ENCODE measurements at regions not wholly inside any gene's neighbourhood (a gene's known extent, or its start where the extent isn't known, plus 50 kb on each side); places are given as distances from the start of the nearest gene placed in this dataset.
"Not testable (repeated sequence)": the region's sequence is repeated elsewhere in the genome, so short reads cannot be mapped to it uniquely, and the experiment has no call there.

- DNase-seq (ENCODE audit: low read depth in 1 of 2, low spot score in 1 of 2) = no peak
Observed at GRCh38 chr1:198416296-198416695, 124.2 kb downstream of the ATP6V1G3 start.

DNA sequence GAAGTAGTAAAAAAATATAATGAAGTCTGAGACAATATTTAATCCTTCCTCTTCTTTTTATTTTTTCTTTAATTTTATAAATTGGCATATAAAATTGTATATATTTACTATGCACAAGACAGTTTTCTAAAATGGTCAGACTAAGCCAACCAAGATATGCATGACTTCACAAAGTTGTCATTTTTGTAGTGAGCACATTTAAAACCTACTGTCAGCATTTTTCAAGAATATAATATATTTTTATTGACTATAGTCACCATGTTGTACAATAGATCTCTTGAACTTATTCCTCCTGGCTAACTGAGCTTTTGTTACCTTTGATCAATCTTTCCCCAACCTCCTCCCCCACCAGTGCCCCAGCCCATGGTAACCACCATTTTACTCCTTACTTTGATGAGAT is 129.2 kb downstream of the ATP6V1G3 start:
- no peak for DNase-seq (ENCODE audit: low read depth in 1 of 2, low spot score in 1 of 2)

- no peak for DNase-seq (ENCODE audit: low read depth in 1 of 2, low spot score in 1 of 2)
Observed at GRCh38 chr1:198408716-198409115, 131.8 kb downstream of the ATP6V1G3 start.

DNA sequence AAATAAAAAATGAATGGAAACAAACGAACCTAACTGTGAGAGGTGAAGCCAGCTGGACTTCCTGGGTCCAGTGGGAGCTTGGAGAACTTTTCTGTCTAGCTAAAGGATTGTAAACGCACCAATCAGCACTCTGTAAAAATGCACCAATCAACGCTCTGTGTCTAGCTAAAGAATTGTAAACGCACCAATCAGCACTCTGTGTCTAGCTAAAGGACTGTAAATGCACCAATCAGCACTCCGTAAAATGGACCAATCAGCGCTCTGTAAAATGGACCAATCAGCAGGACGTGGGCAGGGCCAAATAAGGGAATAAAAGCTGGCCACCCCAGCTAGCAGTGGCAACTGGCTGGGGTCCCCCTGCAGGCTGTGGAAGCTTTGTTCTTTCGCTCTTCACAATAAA is 135.8 kb downstream of the ATP6V1G3 start:
- DNase-seq (ENCODE audit: low read depth in 1 of 2, low spot score in 1 of 2) = not testable (repeated sequence)

GRCh38 chr1:198400063-198400462 is 140.4 kb downstream of the ATP6V1G3 start:
- no peak for DNase-seq (ENCODE audit: low read depth in 1 of 2, low spot score in 1 of 2)

DNA sequence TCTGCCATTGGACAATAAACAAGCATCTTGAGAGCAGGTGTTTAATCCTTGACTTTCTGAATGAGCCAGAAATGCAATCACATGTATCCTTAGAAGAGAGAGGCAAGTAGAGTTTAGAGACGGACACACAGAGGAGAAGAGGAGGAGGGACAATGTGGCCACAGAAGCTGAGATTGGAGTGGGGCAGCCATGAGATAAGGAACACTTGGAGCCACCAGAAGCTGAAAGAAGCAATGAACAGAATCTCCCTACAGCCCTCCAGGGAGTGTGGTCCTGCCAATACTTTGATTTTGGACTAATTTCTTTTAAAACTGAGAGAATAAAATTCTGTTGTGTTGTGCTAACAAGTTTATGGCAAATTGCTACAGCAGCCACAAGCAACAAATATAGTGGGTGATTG is 141.0 kb downstream of the ATP6V1G3 start:
- no peak for DNase-seq (ENCODE audit: low read depth in 1 of 2, low spot score in 1 of 2)

GRCh38 chr1:198397208-198397808 is 143.2 kb downstream of the ATP6V1G3 start:
- DNase-seq (ENCODE audit: low read depth in 1 of 2, low spot score in 1 of 2) = no peak

- no peak for DNase-seq (ENCODE audit: low read depth in 1 of 2, low spot score in 1 of 2)
Observed at GRCh38 chr1:198391393-198392020, 149.0 kb downstream of the ATP6V1G3 start.

DNA sequence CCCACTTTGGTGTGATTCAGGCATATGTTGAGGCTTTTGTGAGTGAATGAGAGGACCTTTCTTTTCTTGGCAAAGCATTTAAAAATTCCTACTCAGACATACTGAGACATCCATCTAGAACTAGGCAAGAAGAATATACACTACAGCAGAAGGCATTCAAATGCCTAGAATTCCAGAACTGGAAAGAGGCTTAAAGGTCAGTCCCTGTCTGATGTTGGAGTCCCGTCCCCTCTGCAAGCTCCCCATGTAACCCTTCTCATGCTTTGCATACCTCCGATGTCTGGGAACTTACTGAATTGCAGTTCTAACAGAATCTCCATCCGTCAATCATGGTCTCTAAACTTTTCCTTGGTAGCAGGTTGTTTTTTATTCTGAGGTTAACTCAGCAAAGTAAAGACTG is 152.9 kb downstream of the ATP6V1G3 start:
- DNase-seq (ENCODE audit: low read depth in 1 of 2, low spot score in 1 of 2) = no peak

DNA sequence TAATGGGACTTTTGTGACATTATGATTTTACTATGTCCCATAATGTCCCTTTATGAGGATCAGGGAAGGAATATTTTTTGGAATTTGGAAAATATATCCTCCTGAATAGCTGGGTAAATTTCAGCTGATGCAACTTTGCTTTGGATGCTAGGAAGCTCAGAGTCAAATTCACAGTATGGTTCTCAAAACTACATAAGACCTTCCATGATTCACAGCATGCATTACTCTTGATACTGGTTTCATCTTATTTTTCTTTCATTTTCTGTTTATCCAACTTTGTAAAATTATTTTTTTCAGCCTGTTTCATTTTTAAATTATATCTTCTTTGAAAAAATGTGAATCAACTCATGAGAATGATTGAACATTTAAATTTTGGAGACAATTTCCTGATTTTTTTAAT is 160.2 kb downstream of the ATP6V1G3 start:
- no peak for DNase-seq (ENCODE audit: low read depth in 1 of 2, low spot score in 1 of 2)

DNA sequence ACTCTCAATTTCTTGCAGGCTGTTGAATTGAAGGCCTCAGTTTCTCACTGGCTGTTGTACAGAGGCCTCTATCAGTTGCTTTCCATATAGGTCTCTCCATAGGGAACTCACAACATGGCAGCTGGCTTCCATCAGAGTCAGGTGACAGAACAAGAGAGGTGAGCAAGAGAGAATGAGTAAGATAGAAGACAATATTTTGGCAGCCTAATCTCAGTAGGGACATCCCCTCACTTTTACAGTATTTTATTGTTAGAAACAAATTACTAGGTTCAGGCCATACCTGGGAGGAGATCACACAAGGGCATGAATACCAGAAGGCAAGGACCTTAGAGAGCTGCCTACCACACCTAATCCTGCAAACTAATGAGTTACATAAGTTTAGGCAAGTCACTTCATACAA is 162.8 kb downstream of the ATP6V1G3 start:
- DNase-seq (ENCODE audit: low read depth in 1 of 2, low spot score in 1 of 2) = no peak

- no peak for DNase-seq (ENCODE audit: low read depth in 1 of 2, low spot score in 1 of 2)
Observed at GRCh38 chr1:198374288-198374687, 166.2 kb downstream of the ATP6V1G3 start.

DNA sequence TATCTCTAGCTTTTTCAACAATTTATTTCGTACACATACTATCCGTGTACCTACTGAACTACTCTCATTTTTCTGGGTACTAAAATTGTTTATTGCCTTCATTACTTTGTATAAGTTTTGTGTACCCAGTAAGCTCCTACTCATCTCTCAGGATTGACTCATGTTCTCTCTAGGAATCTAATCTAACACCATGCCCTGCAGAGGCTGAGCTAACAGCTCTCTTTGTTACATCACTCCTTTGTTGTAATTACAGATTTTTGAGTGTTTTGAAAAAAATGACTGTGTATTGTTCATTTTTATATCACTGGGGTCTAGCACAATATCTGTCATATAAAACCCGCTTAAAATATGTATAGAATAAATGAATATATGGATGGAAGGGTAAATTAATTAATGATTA is 167.1 kb downstream of the ATP6V1G3 start:
- no peak for DNase-seq (ENCODE audit: low read depth in 1 of 2, low spot score in 1 of 2)

Measured in activated CD4-positive, alpha-beta T cell treated with anti-CD3 and anti-CD28 coated beads, Interleukin-2, amount 50 U/mL, for 24 hours (primary cell).